Spleen (tissue), 11 donors: ENCODE measurements at regions not wholly inside any gene's neighbourhood (a gene's known extent, or its start where the extent isn't known, plus 50 kb on each side); places are given as distances from the start of the nearest gene placed in this dataset.
"Not testable (repeated sequence)": the region's sequence is repeated elsewhere in the genome, so short reads cannot be mapped to it uniquely, and the experiment has no call there.

Source experiments
- DNase-seq: peaks from one replicate; pipeline ENCODE4 v3.0.0-alpha.2; 2020
- H3K27ac ChIP-seq, 8 donors: fragments of 200-600 bp; sonication (generic) in 7 of 8; 1 replicate in 4 of 8; 2 replicates in 4 of 8; pipeline versions ENCODE4 v1.5.0 to v1.8.0; 2016 to 2021; ENCODE audit warnings: inconsistent platforms in 4 of 8, mild to moderate bottlenecking in 4 of 8, moderate library complexity in 1 of 8
- H3K27me3 ChIP-seq, 7 donors: fragments of 200-600 bp; sonication (generic) in 6 of 7; replicated peaks in 1 of 7; 1 replicate in 4 of 7; 2 replicates in 3 of 7; pipeline versions ENCODE4 v1.5.0 to v1.8.0; 2016 to 2021; ENCODE audit warnings: inconsistent platforms in 3 of 7, mild to moderate bottlenecking in 1 of 7
- H3K36me3 ChIP-seq, 6 donors: fragments of 200-600 bp; sonication (generic) in 5 of 6; 1 replicate in 4 of 6; 2 replicates in 2 of 6; pipeline versions ENCODE4 v1.5.0 to v1.8.0; 2016 to 2021; ENCODE audit warnings: inconsistent platforms in 2 of 6
- H3K4me1 ChIP-seq, 6 donors: fragments of 200-600 bp; sonication (generic) in 5 of 6; 1 replicate in 3 of 6; 2 replicates in 3 of 6; pipeline versions ENCODE4 v1.5.0 to v1.8.0; 2016 to 2021; ENCODE audit warnings: inconsistent platforms in 3 of 6
- H3K4me3 ChIP-seq, 8 donors: fragments of 200-600 bp; sonication (generic) in 7 of 8; 1 replicate in 4 of 8; 2 replicates in 4 of 8; pipeline versions ENCODE4 v1.5.0 to v1.8.0; 2016 to 2021; ENCODE audit warnings: inconsistent platforms in 4 of 8, mild to moderate bottlenecking in 4 of 8, moderate library complexity in 2 of 8
- H3K9me3 ChIP-seq, 8 donors: fragments of 200-600 bp; sonication (generic) in 7 of 8; 1 replicate in 4 of 8; 2 replicates in 4 of 8; pipeline versions ENCODE4 v1.5.0 to v1.8.0; 2016 to 2021; ENCODE audit warnings: inconsistent platforms in 4 of 8
- CTCF ChIP-seq, 11 experiments: fragments of 200-600 bp in 7 of 11; fragments of 450-650 bp in 4 of 11; sonication (generic) in 4 of 11; IDR thresholded peaks in 8 of 11; conservative IDR thresholded peaks in 3 of 11; 1 replicate in 7 of 11; 2 replicates in 4 of 11; pipeline versions ENCODE4 v1.4.0 to v1.8.0; 2016 to 2021; ENCODE audit warnings: antibody characterized with exemption in 11 of 11, inconsistent platforms in 4 of 11, mild to moderate bottlenecking in 1 of 11
- POLR2A ChIP-seq, 3 donors: fragments of 450-650 bp; IDR thresholded peaks; one replicate each; pipeline ENCODE4 v1.5.1; 2017; ENCODE audit warnings: antibody characterized with exemption in 3 of 3, mild to moderate bottlenecking in 1 of 3
- POLR2AphosphoS5 ChIP-seq, 3 donors: sonication (generic); formaldehyde crosslinking; IDR thresholded peaks; one replicate each; pipeline ENCODE4 v1.5.1; 2017; ENCODE audit warnings: antibody characterized with exemption in 3 of 3
- WGBS, 5 donors: extraction: QIAGEN DNeasy Blood & Tissue Kit in 3 of 5; methylation state at CpG; one replicate each; pipeline versions ENCODE4 v1.1.5 to v1.1.7; 2013 to 2018; 5-methylcytosine and 5-hydroxymethylcytosine counted together
- intact Hi-C: fragments of 100-400 bp; cut with DNase I; formaldehyde crosslinking; loops from one replicate; pipeline ENCODE4 v1.15.0; 2023; ENCODE audit warnings: low total_unique reads
- donor health status: healthy with polysubstance abuse.
- donor health status: DM: no; HTN: no; CAD: no; lungs with moderate emphysema.
- donor health status: DM: no; HTN: no; CAD: no.
- donor health status: Bipolar disorder and iron deficiency.
- donor health status: healthy.
- donor health status: DM: no; HTN: no; CAD: no.
- donor health status: DM: yes; HTN: yes; CAD: no.

- Histone ChIP-seq H3K4me3 (peak overlapping the region in 1 of 8 donors; percentile 18), H3K27me3 (no peaks in the 10 kb centered on the region), H3K36me3 (no peaks in the 10 kb centered on the region), H3K4me1 (peaks cover 0 to 14% (median 5%) of the 10 kb centered on the region in 6 donors), H3K9me3 (no peaks in the 10 kb centered on the region), H3K27ac (no peak overlapping the region)
- WGBS, 5 donors = 33 to 43% (median 37%) methylated on average over 3 of the region's 3 CpGs
- intact Hi-C loops = loop anchor here (5.0 kb wide), 1 partner anchor 316 kb away; no protein-coding TSS in a partner anchor
- TF ChIP-seq CTCF (IDR thresholded peaks at IDR 0.05 in 8 of 11, conservative IDR thresholded peaks at IDR 0.05 in 3 of 11) (no peak), POLR2A (IDR thresholded peaks at IDR 0.05) (no peak), POLR2AphosphoS5 (IDR thresholded peaks at IDR 0.05) (no peak)
- DNase-seq = no peak
These were observed 199.8 kb downstream of the LRRC70 start for GRCh38 chr5:62778316-62779009.

- not testable (repeated sequence) for H3K27ac ChIP-seq, H3K4me3 ChIP-seq, H3K36me3 ChIP-seq, DNase-seq, H3K27me3 ChIP-seq, H3K9me3 ChIP-seq
- intact Hi-C loops = loop anchor here (5.0 kb wide), 1 partner anchor 315 kb away; no protein-coding TSS in a partner anchor
- H3K4me1 ChIP-seq = peaks cover 0 to 14% (median 5%) of the 10 kb centered on the region in 6 donors
- WGBS, 5 donors = 91 to 98% (median 95%) methylated on average over 15 of the region's 15 CpGs
These were observed 198.5 kb downstream of the LRRC70 start for GRCh38 chr5:62777081-62777480.

GRCh38 chr5:62776592-62776991 is 198.0 kb downstream of the LRRC70 start:
- peaks cover 0 to 14% (median 5%) of the 10 kb centered on the region in 6 donors for H3K4me1 ChIP-seq
- DNase-seq, H3K27ac ChIP-seq, H3K36me3 ChIP-seq, H3K9me3 ChIP-seq, H3K4me3 ChIP-seq, H3K27me3 ChIP-seq: not testable (repeated sequence)
- intact Hi-C loops = loop anchor here (5.0 kb wide), 1 partner anchor 314 kb away; no protein-coding TSS in a partner anchor
- 87 to 94% (median 91%) methylated on average over 5 of the region's 5 CpGs for WGBS, 5 donors

- H3K9me3 ChIP-seq = no peaks in the 10 kb centered on the region
- no peaks in the 10 kb centered on the region for H3K36me3 ChIP-seq
- peaks cover 0 to 5% (median under 1%) of the 10 kb centered on the region in 6 donors for H3K4me1 ChIP-seq
- H3K27ac ChIP-seq = no peak overlapping the region
- WGBS, 5 donors = 92 to 98% (median 96%) methylated on average over 3 of the region's 3 CpGs
- DNase-seq = no peak
- no peaks in the 10 kb centered on the region for H3K27me3 ChIP-seq
- H3K4me3 ChIP-seq = no peak overlapping the region
- TF ChIP-seq POLR2AphosphoS5 (IDR thresholded peaks at IDR 0.05) (no peak), POLR2A (IDR thresholded peaks at IDR 0.05) (no peak)
- intact Hi-C loops = no loop called here
These were observed 194.8 kb downstream of the LRRC70 start for GRCh38 chr5:62773460-62773859.

- no peak for TF ChIP-seq POLR2A (IDR thresholded peaks at IDR 0.05)
- no peak for TF ChIP-seq CTCF (IDR thresholded peaks at IDR 0.05 in 8 of 11, conservative IDR thresholded peaks at IDR 0.05 in 3 of 11)
- TF ChIP-seq POLR2AphosphoS5 (IDR thresholded peaks at IDR 0.05) = no peak
- Histone ChIP-seq H3K9me3 (no peaks in the 10 kb centered on the region), H3K27me3 (no peaks in the 10 kb centered on the region), H3K27ac (no peak overlapping the region), H3K36me3 (no peaks in the 10 kb centered on the region), H3K4me1 (no peaks in the 10 kb centered on the region), H3K4me3 (no peak overlapping the region)
- DNase-seq = no peak
- WGBS, 5 donors = 80 to 94% (median 85%) methylated on average over 1 of the region's 1 CpG
- intact Hi-C loops = no loop called here
These were observed 192.7 kb downstream of the LRRC70 start for GRCh38 chr5:62771341-62771740.
